CD8-positive, alpha-beta memory T cell (primary cell): ENCODE measurements at regions not wholly inside any gene's neighbourhood (a gene's known extent, or its start where the extent isn't known, plus 50 kb on each side); places are given as distances from the start of the nearest gene placed in this dataset.
A peak's percentile ranks its signal among the peaks of the same experiment; 100 is the strongest.

ENCODE experiments used
- CTCF ChIA-PET: fragments of 350-600 bp; sonication (Branson Sonifier 250); formaldehyde crosslinking; loops from one replicate; lab custom pipeline; 2021; ENCODE audit warnings: antibody characterized with exemption; lab: Charles Lee
- POLR2A ChIA-PET: fragments of 350-600 bp; sonication (Branson Sonifier 250); formaldehyde crosslinking; loops from one replicate; lab custom pipeline; 2021; ENCODE audit warnings: antibody characterized with exemption; lab: Charles Lee
- DNase-seq, 5 donors: peaks; one replicate each; pipeline versions ENCODE4 v3.0.0 to v3.0.0-alpha.2; 2020 to 2022; ENCODE audit warnings: mixed read lengths in 1 of 5
- H3K27ac ChIP-seq: one replicate; pipeline ENCODE4 v1.7.0; 2013; ENCODE audit warnings: low read depth, mild to moderate bottlenecking, low read length, moderate library complexity
- H3K27me3 ChIP-seq: 2 replicates; pipeline ENCODE4 v1.7.0; 2013; ENCODE audit warnings: low read length, mild to moderate bottlenecking; ENCODE audit not compliant: insufficient read depth, poor library complexity, severe bottlenecking
- H3K36me3 ChIP-seq: 2 replicates; pipeline ENCODE4 v1.7.0; 2013; ENCODE audit warnings: mild to moderate bottlenecking, low read length, moderate library complexity; ENCODE audit not compliant: insufficient read depth
- H3K4me1 ChIP-seq: 2 replicates; pipeline ENCODE4 v1.7.0; 2013; ENCODE audit warnings: mild to moderate bottlenecking, low read length, moderate library complexity; ENCODE audit not compliant: insufficient read depth
- H3K4me3 ChIP-seq: 2 replicates; pipeline ENCODE4 v1.7.0; 2013; ENCODE audit warnings: mild to moderate bottlenecking, low read length
- H3K9me3 ChIP-seq: 2 replicates; pipeline ENCODE4 v1.7.0; 2013; ENCODE audit warnings: mild to moderate bottlenecking, low read length
- H3K27ac Mint-ChIP-seq, 8 donors: one replicate each; pipeline ENCODE4 v1.8.0; 2020 to 2021; ENCODE audit warnings: mixed read lengths in 8 of 8, mild to moderate bottlenecking in 6 of 8, inconsistent platforms in 3 of 8, moderate library complexity in 3 of 8
- H3K27me3 Mint-ChIP-seq, 2 donors: one replicate each; pipeline ENCODE4 v1.8.0; 2020 to 2021; ENCODE audit warnings: mixed read lengths in 2 of 2, mild to moderate bottlenecking in 1 of 2, moderate library complexity in 1 of 2
- H3K36me3 Mint-ChIP-seq, 3 donors: one replicate each; pipeline ENCODE4 v1.8.0; 2020 to 2021; ENCODE audit warnings: mixed read lengths in 3 of 3, inconsistent platforms in 1 of 3, mild to moderate bottlenecking in 1 of 3
- H3K4me1 Mint-ChIP-seq, 3 donors: one replicate each; pipeline ENCODE4 v1.8.0; 2020 to 2021; ENCODE audit warnings: mixed read lengths in 3 of 3, inconsistent platforms in 1 of 3, mild to moderate bottlenecking in 1 of 3
- H3K4me3 Mint-ChIP-seq, 7 donors: one replicate each; pipeline ENCODE4 v1.8.0; 2020 to 2021; ENCODE audit warnings: mixed read lengths in 7 of 7, mild to moderate bottlenecking in 6 of 7, moderate library complexity in 4 of 7, inconsistent platforms in 2 of 7
- H3K9me3 Mint-ChIP-seq, 5 donors: one replicate each; pipeline ENCODE4 v1.8.0; 2020 to 2022; ENCODE audit warnings: mixed read lengths in 5 of 5, mild to moderate bottlenecking in 3 of 5, moderate library complexity in 2 of 5, inconsistent platforms in 1 of 5

DNA sequence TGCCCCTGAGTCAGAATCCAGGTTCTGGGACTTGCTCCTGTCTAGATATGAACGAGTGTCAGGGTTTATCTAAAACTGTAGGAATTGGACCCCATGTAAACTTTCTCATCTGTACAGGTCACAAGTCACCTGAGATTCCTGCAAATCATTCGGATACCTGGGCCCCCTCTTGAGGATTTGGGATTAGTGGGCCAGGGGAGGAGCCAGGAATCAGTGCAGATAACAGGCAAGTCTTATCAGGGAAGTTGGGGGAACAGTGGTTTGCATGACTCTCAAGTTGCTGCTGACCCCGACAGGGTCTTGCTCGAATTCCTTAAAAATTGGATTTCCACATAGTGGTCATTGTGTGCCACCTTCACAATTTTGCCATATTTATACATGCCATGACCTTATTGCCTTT is 188.4 kb upstream of the LYZL1 start:
- H3K36me3 Mint-ChIP-seq, result no peaks in the 10 kb centered on the region
- POLR2A ChIA-PET, result no interaction called here

GRCh38 chr10:29102233-29102632 is 186.6 kb upstream of the LYZL1 start:
- peaks cover 0 to 3% (median 0%) of the 10 kb centered on the region in 5 donors for H3K9me3 Mint-ChIP-seq
- Histone ChIP-seq H3K27ac (no peak overlapping the region), H3K27me3 (no peaks in the 10 kb centered on the region), H3K4me1 (no peaks in the 10 kb centered on the region), H3K36me3 (no peaks in the 10 kb centered on the region), H3K4me3 (no peak overlapping the region), H3K9me3 (no peaks in the 10 kb centered on the region)
- H3K27me3 Mint-ChIP-seq, result peaks cover 9 to 13% of the 10 kb centered on the region in 2 donors
- peak overlapping the region in 1 of 7 donors; percentile 12 for H3K4me3 Mint-ChIP-seq
- POLR2A ChIA-PET, result no interaction called here
- H3K4me1 Mint-ChIP-seq, result no peaks in the 10 kb centered on the region
- H3K36me3 Mint-ChIP-seq, result no peaks in the 10 kb centered on the region
- no peak for DNase-seq
- H3K27ac Mint-ChIP-seq, result no peak overlapping the region
- CTCF ChIA-PET, result no interaction called here

More for the DNA sequence above, 188.4 kb upstream of the LYZL1 start:
- Histone ChIP-seq H3K27ac (no peak overlapping the region), H3K4me3 (no peak overlapping the region), H3K4me1 (no peaks in the 10 kb centered on the region), H3K9me3 (no peaks in the 10 kb centered on the region), H3K36me3 (no peaks in the 10 kb centered on the region), H3K27me3 (no peaks in the 10 kb centered on the region)
- Mint-ChIP-seq H3K27me3 (peaks cover 9 to 13% of the 10 kb centered on the region in 2 donors), H3K4me3 (no peak overlapping the region), H3K4me1 (no peaks in the 10 kb centered on the region), H3K9me3 (peaks cover 0 to 3% (median 0%) of the 10 kb centered on the region in 5 donors), H3K27ac (no peak overlapping the region)
- CTCF ChIA-PET, result no interaction called here
- DNase-seq, result no peak

DNA sequence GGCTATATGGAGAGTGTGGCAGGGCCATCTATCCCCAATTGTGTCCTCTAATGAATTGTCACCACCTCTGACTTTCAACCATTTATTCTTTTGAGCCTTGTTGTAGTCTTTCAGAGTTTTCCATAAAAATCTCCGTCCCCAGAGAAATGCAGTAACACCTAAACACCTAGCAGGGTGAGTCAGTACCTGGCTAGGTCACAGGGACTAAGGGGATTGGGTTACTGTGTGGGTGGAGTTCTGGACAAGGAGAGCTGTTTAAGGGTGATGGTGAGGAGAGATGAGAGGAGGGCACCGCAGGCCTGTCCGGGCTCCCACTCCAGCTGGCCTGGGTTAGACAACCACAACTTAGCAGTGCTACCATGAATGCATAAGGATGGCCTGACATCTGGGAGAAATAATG is 186.2 kb upstream of the LYZL1 start:
- no peak overlapping the region for H3K27ac ChIP-seq
- H3K4me1 ChIP-seq, result no peaks in the 10 kb centered on the region
- Mint-ChIP-seq H3K27ac (no peak overlapping the region), H3K9me3 (peaks cover 0 to 3% (median 0%) of the 10 kb centered on the region in 5 donors), H3K4me1 (no peaks in the 10 kb centered on the region), H3K27me3 (peaks cover 9 to 13% of the 10 kb centered on the region in 2 donors), H3K36me3 (no peaks in the 10 kb centered on the region), H3K4me3 (peak overlapping the region in 1 of 7 donors; percentile 12)
- POLR2A ChIA-PET, result no interaction called here
- no peaks in the 10 kb centered on the region for H3K9me3 ChIP-seq
- H3K4me3 ChIP-seq, result no peak overlapping the region
- CTCF ChIA-PET, result no interaction called here
- H3K36me3 ChIP-seq, result no peaks in the 10 kb centered on the region
- H3K27me3 ChIP-seq, result no peaks in the 10 kb centered on the region
- DNase-seq, result no peak

DNA sequence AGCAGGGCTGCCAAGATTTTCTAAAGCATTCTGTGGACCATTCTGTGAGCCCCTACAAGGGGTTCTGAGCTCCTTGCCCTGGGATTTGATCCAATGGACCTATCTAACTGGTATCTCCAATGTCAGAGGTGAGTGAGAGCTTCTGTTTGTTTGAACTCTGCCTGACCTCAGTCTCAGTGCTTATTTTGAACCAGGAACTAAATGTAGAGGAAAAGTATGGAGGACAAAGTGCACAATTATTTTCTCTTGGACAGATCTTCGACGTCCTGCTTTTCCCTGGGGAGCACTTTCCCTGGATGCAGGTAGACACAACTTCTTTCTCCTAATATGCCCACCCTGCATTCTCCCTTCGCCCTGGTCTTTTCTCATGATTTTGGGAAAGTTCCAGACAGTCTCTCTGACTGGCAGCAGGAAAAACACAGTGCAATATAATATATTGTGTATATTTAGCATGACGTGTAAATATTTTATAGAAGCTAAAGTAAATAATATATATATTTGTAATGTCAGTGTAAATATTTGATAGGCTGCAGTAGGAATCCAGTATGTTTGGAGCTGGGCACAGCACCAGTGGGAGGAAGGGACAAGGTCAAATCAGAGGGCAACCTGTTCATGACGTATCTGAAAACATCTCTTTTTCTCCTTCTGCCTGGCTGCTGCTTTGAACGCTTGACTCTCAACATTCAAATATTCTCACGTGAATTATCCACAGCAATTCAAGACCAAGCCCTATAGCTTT is 184.0 kb upstream of the LYZL1 start:
- Mint-ChIP-seq H3K9me3 (peaks cover 0 to 2% (median 0%) of the 10 kb centered on the region in 5 donors), H3K4me3 (no peak overlapping the region), H3K27ac (no peak overlapping the region), H3K27me3 (peaks cover 9 to 13% of the 10 kb centered on the region in 2 donors), H3K4me1 (no peaks in the 10 kb centered on the region), H3K36me3 (no peaks in the 10 kb centered on the region)
- Histone ChIP-seq H3K27me3 (no peaks in the 10 kb centered on the region), H3K4me3 (no peak overlapping the region), H3K4me1 (no peaks in the 10 kb centered on the region), H3K9me3 (no peaks in the 10 kb centered on the region), H3K27ac (no peak overlapping the region), H3K36me3 (no peaks in the 10 kb centered on the region)
- no peak for DNase-seq
- CTCF ChIA-PET, result no interaction called here
- POLR2A ChIA-PET, result no interaction called here

DNA sequence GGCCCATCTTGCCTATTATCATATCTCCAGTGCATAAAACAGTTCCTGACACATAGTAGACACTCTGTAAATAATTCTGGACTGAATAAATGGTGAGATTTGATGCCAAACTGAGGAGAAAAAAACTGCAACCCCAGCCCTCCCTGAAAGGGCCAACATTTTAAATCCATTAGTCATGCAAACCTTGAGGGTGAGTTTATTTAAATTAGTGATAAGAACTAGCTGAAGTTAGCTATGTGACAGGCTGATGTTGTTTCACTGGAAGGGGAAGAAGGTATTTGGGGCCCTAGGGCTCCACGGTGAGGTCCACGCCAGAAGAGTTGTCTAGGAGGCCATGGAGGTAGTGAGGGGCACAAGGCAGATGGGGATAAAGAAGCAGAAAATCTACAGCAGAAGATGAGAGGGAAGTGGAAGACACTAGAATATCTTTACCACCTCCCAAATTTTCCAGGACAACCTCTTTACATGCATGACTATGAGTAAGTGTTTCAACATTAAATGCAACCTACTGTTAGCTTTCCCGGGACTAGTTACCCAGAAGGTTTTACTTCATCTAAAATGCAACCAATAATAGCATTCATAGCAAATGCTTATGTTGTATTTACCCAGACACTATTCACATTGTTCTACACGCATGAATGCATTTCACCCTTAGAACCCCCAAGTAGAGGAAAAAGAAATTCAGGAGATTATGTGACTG is 183.2 kb upstream of the LYZL1 start:
- Mint-ChIP-seq H3K27ac (no peak overlapping the region), H3K4me1 (no peaks in the 10 kb centered on the region), H3K4me3 (no peak overlapping the region), H3K9me3 (peaks cover 0 to 2% (median 0%) of the 10 kb centered on the region in 5 donors), H3K36me3 (no peaks in the 10 kb centered on the region), H3K27me3 (peaks cover 9 to 12% of the 10 kb centered on the region in 2 donors)
- H3K4me3 ChIP-seq, result no peak overlapping the region
- H3K4me1 ChIP-seq, result no peaks in the 10 kb centered on the region
- no peaks in the 10 kb centered on the region for H3K9me3 ChIP-seq
- DNase-seq, result no peak
- no peaks in the 10 kb centered on the region for H3K36me3 ChIP-seq
- POLR2A ChIA-PET, result no interaction called here
- H3K27me3 ChIP-seq, result no peaks in the 10 kb centered on the region
- H3K27ac ChIP-seq, result no peak overlapping the region
- CTCF ChIA-PET, result no interaction called here

GRCh38 chr10:29106287-29106686 is 182.6 kb upstream of the LYZL1 start:
- no peak overlapping the region for H3K4me3 Mint-ChIP-seq

GRCh38 chr10:29107866-29108498 is 180.9 kb upstream of the LYZL1 start:
- Histone ChIP-seq H3K9me3 (no peaks in the 10 kb centered on the region), H3K36me3 (no peaks in the 10 kb centered on the region), H3K4me3 (no peak overlapping the region), H3K27me3 (no peaks in the 10 kb centered on the region), H3K4me1 (no peaks in the 10 kb centered on the region), H3K27ac (no peak overlapping the region)
- Mint-ChIP-seq H3K36me3 (no peaks in the 10 kb centered on the region), H3K27ac (no peak overlapping the region), H3K4me3 (no peak overlapping the region), H3K9me3 (peaks cover 0 to 2% (median 0%) of the 10 kb centered on the region in 5 donors), H3K4me1 (no peaks in the 10 kb centered on the region), H3K27me3 (no peaks in the 10 kb centered on the region)
- ChIA-PET POLR2A (no interaction called here), CTCF (no interaction called here)
- no peak for DNase-seq

More at GRCh38 chr10:29106287-29106686, 182.6 kb upstream of the LYZL1 start:
- Mint-ChIP-seq H3K27ac (no peak overlapping the region), H3K27me3 (peaks cover 5 to 7% of the 10 kb centered on the region in 2 donors), H3K36me3 (no peaks in the 10 kb centered on the region), H3K9me3 (peaks cover 0 to 2% (median 0%) of the 10 kb centered on the region in 5 donors), H3K4me1 (no peaks in the 10 kb centered on the region)
- DNase-seq, result no peak
- CTCF ChIA-PET, result no interaction called here
- no peaks in the 10 kb centered on the region for H3K9me3 ChIP-seq
- no peaks in the 10 kb centered on the region for H3K27me3 ChIP-seq
- POLR2A ChIA-PET, result no interaction called here
- no peaks in the 10 kb centered on the region for H3K36me3 ChIP-seq
- no peak overlapping the region for H3K27ac ChIP-seq
- no peak overlapping the region for H3K4me3 ChIP-seq
- no peaks in the 10 kb centered on the region for H3K4me1 ChIP-seq
